Endometrial microvascular endothelial cells (primary cell): ENCODE measurements at regions not wholly inside any gene's neighbourhood (a gene's known extent, or its start where the extent isn't known, plus 50 kb on each side); places are given as distances from the start of the nearest gene placed in this dataset.

ENCODE experiments used
- in situ Hi-C: cut with HindIII; loops from 2 replicates; pipeline ENCODE4 v1.10.0; 2017; ENCODE audit warnings: low sequenced_read_pairs, low pct_unique_long_range_greater_than_20kb; ENCODE audit errors: inconsistent ontology term

GRCh38 chr3:81439108-81439507 lies 322.3 kb downstream of the GBE1 start:
- in situ Hi-C loops: no loop called here

- in situ Hi-C loops: no loop called here
These were observed 323.8 kb downstream of the GBE1 start for GRCh38 chr3:81437683-81438082.

- in situ Hi-C loops: no loop called here
These were observed 325.3 kb downstream of the GBE1 start for GRCh38 chr3:81436182-81436581.

GRCh38 chr3:81435050-81435449 lies 326.4 kb downstream of the GBE1 start:
- in situ Hi-C loops: no loop called here

- in situ Hi-C loops: no loop called here
These were observed 327.3 kb downstream of the GBE1 start for GRCh38 chr3:81434161-81434560.

- in situ Hi-C loops: no loop called here
These were observed 327.8 kb downstream of the GBE1 start for GRCh38 chr3:81433675-81434074.

GRCh38 chr3:81432456-81432855 lies 329.0 kb downstream of the GBE1 start:
- in situ Hi-C loops: no loop called here

GRCh38 chr3:81426826-81427577 lies 334.4 kb downstream of the GBE1 start:
- in situ Hi-C loops: no loop called here

GRCh38 chr3:81425198-81425868 lies 336.1 kb downstream of the GBE1 start:
- in situ Hi-C loops: no loop called here

- in situ Hi-C loops: no loop called here
These were observed 342.2 kb downstream of the GBE1 start for GRCh38 chr3:81419228-81419627.

- in situ Hi-C loops: no loop called here
These were observed 344.6 kb downstream of the GBE1 start for GRCh38 chr3:81416812-81417211.

- in situ Hi-C loops: no loop called here
These were observed 355.1 kb downstream of the GBE1 start for GRCh38 chr3:81406318-81406717.

- in situ Hi-C loops: no loop called here
These were observed 365.5 kb downstream of the GBE1 start for GRCh38 chr3:81395739-81396513.

GRCh38 chr3:81394651-81395524 lies 366.6 kb downstream of the GBE1 start:
- in situ Hi-C loops: no loop called here

- in situ Hi-C loops: no loop called here
These were observed 368.2 kb downstream of the GBE1 start for GRCh38 chr3:81393251-81393650.

GRCh38 chr3:81390796-81391195 lies 370.6 kb downstream of the GBE1 start:
- in situ Hi-C loops: no loop called here

GRCh38 chr3:81388191-81388590 lies 373.3 kb downstream of the GBE1 start:
- in situ Hi-C loops: no loop called here

- in situ Hi-C loops: no loop called here
These were observed 379.0 kb downstream of the GBE1 start for GRCh38 chr3:81382470-81382869.

- in situ Hi-C loops: no loop called here
These were observed 381.2 kb downstream of the GBE1 start for GRCh38 chr3:81380234-81380633.
